Left ventricle myocardium inferior (tissue), 1 donor: ENCODE measurements at regions not wholly inside any gene's neighbourhood (a gene's known extent, or its start where the extent isn't known, plus 50 kb on each side); places are given as distances from the start of the nearest gene placed in this dataset.
A peak's percentile ranks its signal among the peaks of the same experiment; 100 is the strongest.

ENCODE experiments used
- DNase-seq: peaks from one replicate; pipeline ENCODE4 v3.0.0-alpha.2; 2020
- H3K27ac ChIP-seq: fragments of 200-600 bp; replicated peaks from 2 replicates; pipeline ENCODE4 v1.8.0; 2021
- H3K27me3 ChIP-seq: fragments of 200-600 bp; 2 replicates; pipeline ENCODE4 v1.8.0; 2021; ENCODE audit warnings: low read depth
- H3K36me3 ChIP-seq: fragments of 200-600 bp; 2 replicates; pipeline ENCODE4 v1.8.0; 2021
- H3K4me1 ChIP-seq: fragments of 200-600 bp; 2 replicates; pipeline ENCODE4 v1.8.0; 2021
- H3K4me3 ChIP-seq: fragments of 200-600 bp; 2 replicates; pipeline ENCODE4 v1.8.0; 2021; ENCODE audit warnings: mild to moderate bottlenecking, moderate library complexity
- H3K9me3 ChIP-seq: fragments of 200-600 bp; replicated peaks from 2 replicates; pipeline ENCODE4 v1.8.0; 2021
- intact Hi-C: fragments of 100-400 bp; cut with micrococcal nuclease; formaldehyde crosslinking; loops from one replicate; pipeline ENCODE4 v1.11.0; 2022
- TF ChIP-seq, protein P1 (sequence below): fragments of 200-600 bp; IDR thresholded peaks from 2 replicates; pipeline ENCODE4 v1.8.0; 2021; ENCODE audit warnings: antibody characterized with exemption, mild to moderate bottlenecking, borderline replicate concordance
- donor health status: DM: no; HTN: yes; CAD: no; lungs with severe emphysema.

DNA sequence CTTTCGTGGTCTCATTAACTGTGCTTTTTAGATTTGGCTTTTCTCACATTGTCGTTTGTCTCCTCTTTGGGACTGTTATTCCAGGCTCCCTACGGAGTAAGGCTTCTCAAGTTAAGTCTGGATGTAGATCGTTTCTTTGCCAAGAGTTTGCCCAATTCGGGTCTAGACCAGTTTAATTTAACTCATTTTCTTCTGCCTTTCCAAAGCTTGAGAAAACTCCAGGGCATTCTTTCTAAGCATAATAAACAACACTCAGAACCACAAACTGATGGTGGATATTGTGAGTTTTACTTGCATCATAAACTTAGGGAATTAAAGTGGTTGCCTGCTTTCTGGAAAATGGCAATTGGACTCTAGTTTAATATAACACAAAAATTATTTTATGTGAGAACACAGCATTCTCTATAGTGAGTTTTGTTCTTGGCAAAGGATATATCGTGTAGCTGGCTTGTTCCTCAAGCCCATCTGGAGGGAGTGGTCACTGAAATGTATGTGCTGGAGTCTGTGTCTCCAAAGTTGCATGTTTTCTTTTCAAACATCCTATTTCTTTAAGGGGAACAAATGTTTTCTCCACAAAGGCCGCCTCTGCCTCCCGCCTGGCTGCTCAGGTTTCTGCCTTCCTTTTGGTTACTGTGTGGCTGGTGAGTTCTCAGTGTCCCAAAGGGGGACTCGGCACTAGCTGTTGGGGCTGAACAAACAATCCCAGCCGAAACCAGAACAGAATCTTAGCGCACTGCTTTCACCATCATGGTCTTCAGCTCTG, 211.3 kb upstream of the FBN2 start:
- no peaks in the 10 kb centered on the region for H3K9me3 ChIP-seq
- H3K27me3 ChIP-seq = no peaks in the 10 kb centered on the region
- TF ChIP-seq, protein P1, sequence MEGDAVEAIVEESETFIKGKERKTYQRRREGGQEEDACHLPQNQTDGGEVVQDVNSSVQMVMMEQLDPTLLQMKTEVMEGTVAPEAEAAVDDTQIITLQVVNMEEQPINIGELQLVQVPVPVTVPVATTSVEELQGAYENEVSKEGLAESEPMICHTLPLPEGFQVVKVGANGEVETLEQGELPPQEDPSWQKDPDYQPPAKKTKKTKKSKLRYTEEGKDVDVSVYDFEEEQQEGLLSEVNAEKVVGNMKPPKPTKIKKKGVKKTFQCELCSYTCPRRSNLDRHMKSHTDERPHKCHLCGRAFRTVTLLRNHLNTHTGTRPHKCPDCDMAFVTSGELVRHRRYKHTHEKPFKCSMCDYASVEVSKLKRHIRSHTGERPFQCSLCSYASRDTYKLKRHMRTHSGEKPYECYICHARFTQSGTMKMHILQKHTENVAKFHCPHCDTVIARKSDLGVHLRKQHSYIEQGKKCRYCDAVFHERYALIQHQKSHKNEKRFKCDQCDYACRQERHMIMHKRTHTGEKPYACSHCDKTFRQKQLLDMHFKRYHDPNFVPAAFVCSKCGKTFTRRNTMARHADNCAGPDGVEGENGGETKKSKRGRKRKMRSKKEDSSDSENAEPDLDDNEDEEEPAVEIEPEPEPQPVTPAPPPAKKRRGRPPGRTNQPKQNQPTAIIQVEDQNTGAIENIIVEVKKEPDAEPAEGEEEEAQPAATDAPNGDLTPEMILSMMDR = no peak
- H3K36me3 ChIP-seq = no peaks in the 10 kb centered on the region
- peaks cover 8% of the 10 kb centered on the region for H3K4me1 ChIP-seq
- intact Hi-C loops = no loop called here
- no peak overlapping the region for H3K4me3 ChIP-seq
- DNase-seq = no peak
- no peak overlapping the region for H3K27ac ChIP-seq

DNA sequence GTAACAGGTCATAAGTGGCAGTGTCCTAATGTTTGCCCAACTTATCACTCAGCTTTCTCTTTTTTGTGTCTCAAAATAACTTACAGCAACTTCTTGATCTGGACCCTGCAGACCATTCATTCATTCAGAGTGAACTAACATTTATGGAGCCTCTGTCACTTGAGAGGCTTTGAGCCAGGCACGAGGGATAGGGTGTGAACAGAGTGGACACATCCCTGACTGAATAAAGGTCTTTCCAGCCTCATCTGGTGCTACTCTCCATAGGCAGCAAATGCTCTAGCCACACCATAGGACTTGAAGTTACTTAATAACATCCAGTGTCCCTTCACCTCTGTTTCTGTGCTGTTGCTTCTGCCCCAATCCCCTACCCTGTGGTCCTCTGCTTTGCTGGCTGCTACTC, 212.1 kb upstream of the FBN2 start:
- TF ChIP-seq, protein P1 = no peak
- Histone ChIP-seq H3K4me1 (peaks cover 8% of the 10 kb centered on the region), H3K4me3 (no peak overlapping the region), H3K9me3 (no peaks in the 10 kb centered on the region), H3K27me3 (no peaks in the 10 kb centered on the region), H3K36me3 (no peaks in the 10 kb centered on the region), H3K27ac (no peak overlapping the region)
- no peak for DNase-seq
- intact Hi-C loops = no loop called here

DNA sequence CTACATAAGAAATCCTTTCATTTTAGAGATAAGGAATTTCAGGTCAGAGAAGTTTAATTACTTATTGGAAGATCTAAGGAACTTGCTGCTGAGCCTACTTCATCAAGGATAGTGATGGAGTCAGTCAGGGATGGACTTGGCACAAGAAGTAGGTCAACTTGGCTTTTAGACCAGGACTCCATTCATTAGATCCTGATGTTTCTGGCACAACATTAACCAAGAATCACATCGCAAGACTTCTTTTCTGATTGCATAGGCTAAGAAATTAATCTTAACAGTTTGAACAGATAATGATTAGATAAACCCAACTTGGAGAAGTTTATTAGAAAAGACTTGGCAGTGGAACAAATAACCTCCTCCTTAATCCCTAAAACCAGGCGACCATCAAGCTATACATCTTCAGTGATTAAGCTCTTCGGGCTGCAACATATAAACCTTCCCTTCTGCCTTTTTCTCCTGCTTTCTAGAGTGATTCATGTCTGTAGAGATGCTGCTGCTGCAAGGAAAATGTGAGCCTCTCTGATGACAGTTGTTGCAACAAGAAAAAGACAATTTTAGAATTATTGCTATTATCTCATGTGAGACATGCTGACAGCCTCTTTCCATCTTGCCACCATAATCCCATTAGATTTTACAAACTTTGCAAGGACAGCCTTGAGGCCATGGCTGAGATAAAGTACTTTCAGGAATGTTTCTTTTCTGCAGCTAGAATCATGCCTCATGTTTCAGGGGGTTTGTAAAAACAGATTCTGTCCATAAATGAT, 207.9 kb upstream of the SLC27A6 start:
- no peaks in the 10 kb centered on the region for H3K27me3 ChIP-seq
- no peak overlapping the region for H3K27ac ChIP-seq
- TF ChIP-seq, protein P1 = no peak
- H3K4me1 ChIP-seq = no peaks in the 10 kb centered on the region
- DNase-seq = no peak
- no peaks in the 10 kb centered on the region for H3K36me3 ChIP-seq
- intact Hi-C loops = no loop called here
- H3K9me3 ChIP-seq = peaks cover 4% of the 10 kb centered on the region
- H3K4me3 ChIP-seq = no peak overlapping the region

DNA sequence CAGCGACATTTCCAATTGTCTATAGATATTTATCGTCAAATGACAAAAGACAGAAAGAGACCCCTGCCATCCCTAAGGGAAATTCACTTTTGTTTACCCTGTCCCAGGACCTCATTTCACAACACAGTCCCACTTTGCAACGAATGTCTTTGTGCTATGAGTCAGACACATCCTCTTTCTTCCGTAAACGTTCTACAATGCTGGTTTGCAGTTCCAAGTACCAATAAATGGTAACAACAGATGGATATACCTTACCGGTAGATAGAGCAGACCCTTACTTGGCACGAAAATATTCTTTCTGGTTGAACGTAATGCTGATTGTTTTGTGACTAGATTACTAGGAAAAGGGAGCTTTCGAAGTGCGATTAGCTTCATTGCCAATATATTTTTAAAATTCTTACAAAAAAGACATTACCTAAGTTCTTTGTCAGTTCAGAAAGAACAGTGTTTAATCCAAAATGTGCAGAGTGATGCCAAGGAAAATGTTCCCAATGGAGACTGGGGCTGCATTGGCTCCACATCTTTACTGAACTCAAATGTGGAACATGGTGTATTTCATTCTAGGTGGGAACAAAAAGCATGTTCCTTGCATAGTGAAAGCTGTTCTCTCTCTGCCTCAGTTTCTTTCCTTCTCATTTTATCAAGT, 202.5 kb upstream of the SLC27A6 start:
- no peak for DNase-seq
- no peaks in the 10 kb centered on the region for H3K4me1 ChIP-seq
- no peak overlapping the region for H3K27ac ChIP-seq
- peaks cover 4% of the 10 kb centered on the region for H3K9me3 ChIP-seq
- TF ChIP-seq, protein P1 = no peak
- no peaks in the 10 kb centered on the region for H3K27me3 ChIP-seq
- no peak overlapping the region for H3K4me3 ChIP-seq
- intact Hi-C loops = no loop called here
- no peaks in the 10 kb centered on the region for H3K36me3 ChIP-seq

DNA sequence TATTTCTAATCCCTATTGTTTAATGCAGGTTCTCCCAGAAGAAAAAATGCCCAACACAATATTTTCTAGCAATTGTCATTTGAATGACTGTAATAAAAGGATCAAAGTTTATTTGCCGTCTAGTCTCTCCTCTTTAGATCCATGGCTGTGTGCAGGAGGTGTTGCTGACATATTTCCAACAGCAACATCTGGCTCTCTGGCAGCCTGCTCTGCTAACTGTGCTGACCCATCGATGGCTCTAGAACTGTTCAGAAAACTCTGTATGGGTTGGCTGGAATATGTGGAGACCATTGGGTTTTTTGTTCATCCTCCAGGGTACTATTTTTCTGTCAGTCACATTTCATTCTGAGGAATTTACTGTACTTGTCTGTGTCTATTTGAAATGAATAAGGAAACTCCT, 202.0 kb upstream of the SLC27A6 start:
- Histone ChIP-seq H3K36me3 (no peaks in the 10 kb centered on the region), H3K9me3 (peaks cover 4% of the 10 kb centered on the region), H3K27me3 (no peaks in the 10 kb centered on the region), H3K4me3 (no peak overlapping the region), H3K4me1 (no peaks in the 10 kb centered on the region), H3K27ac (no peak overlapping the region)
- TF ChIP-seq, protein P1 = no peak
- intact Hi-C loops = no loop called here
- DNase-seq = peak; percentile 23
